Mesendoderm (in vitro differentiated cells): ENCODE measurements at regions not wholly inside any gene's neighbourhood (a gene's known extent, or its start where the extent isn't known, plus 50 kb on each side); places are given as distances from the start of the nearest gene placed in this dataset.

Experiments
- DNase-seq: peaks from one replicate; pipeline ENCODE4 v3.0.0; 2013
- H2AK5ac ChIP-seq: 2 replicates; pipeline ENCODE4 v1.6.1; 2013; ENCODE audit warnings: low read length, inconsistent platforms
- H2BK120ac ChIP-seq: 2 replicates; pipeline ENCODE4 v1.6.1; 2013; ENCODE audit warnings: low read depth, mild to moderate bottlenecking, low read length, moderate library complexity, mixed read lengths
- H2BK15ac ChIP-seq: replicated peaks from 2 replicates; pipeline ENCODE4 v1.6.1; 2013; ENCODE audit warnings: low read depth, mild to moderate bottlenecking, moderate library complexity
- H2BK5ac ChIP-seq: 2 replicates; pipeline ENCODE4 v1.6.1; 2013; ENCODE audit warnings: low read length, inconsistent platforms
- H3K18ac ChIP-seq: 2 replicates; pipeline ENCODE4 v1.6.1; 2013; ENCODE audit warnings: mild to moderate bottlenecking, low read length, mixed read lengths
- H3K23ac ChIP-seq: one replicate; pipeline ENCODE4 v1.6.1; 2013; ENCODE audit warnings: low read length
- H3K27ac ChIP-seq: 2 replicates; pipeline ENCODE4 v1.5.1; 2013; ENCODE audit warnings: low read depth, mild to moderate bottlenecking, inconsistent platforms, low read length, moderate library complexity
- H3K27me3 ChIP-seq: 2 replicates; pipeline ENCODE4 v1.6.1; 2013; ENCODE audit warnings: low read length, control low read depth, mild to moderate bottlenecking, inconsistent platforms; ENCODE audit not compliant: insufficient read depth, poor library complexity
- H3K36me3 ChIP-seq: 2 replicates; pipeline ENCODE4 v1.6.1; 2013; ENCODE audit warnings: low read length, inconsistent platforms; ENCODE audit not compliant: control insufficient read depth, insufficient read depth
- H3K4ac ChIP-seq: one replicate; pipeline ENCODE4 v1.6.1; 2013; ENCODE audit warnings: low read depth, mild to moderate bottlenecking, low read length, moderate library complexity
- H3K4me1 ChIP-seq: 2 replicates; pipeline ENCODE4 v1.6.1; 2013; ENCODE audit warnings: low read depth, low read length, inconsistent platforms; ENCODE audit not compliant: control insufficient read depth
- H3K4me2 ChIP-seq: 2 replicates; pipeline ENCODE4 v1.6.1; 2013; ENCODE audit warnings: low read length
- H3K4me3 ChIP-seq: 2 replicates; pipeline ENCODE4 v1.5.1; 2013; ENCODE audit warnings: mild to moderate bottlenecking, low read length
- H3K56ac ChIP-seq: one replicate; pipeline ENCODE4 v1.6.1; 2013; ENCODE audit warnings: low read length
- H3K79me1 ChIP-seq: 2 replicates; pipeline ENCODE4 v1.6.1; 2013; ENCODE audit warnings: low read length, inconsistent platforms
- H3K79me2 ChIP-seq: 2 replicates; pipeline ENCODE4 v1.6.1; 2013; ENCODE audit warnings: mild to moderate bottlenecking, low read length; ENCODE audit not compliant: control insufficient read depth, insufficient read depth
- H3K9ac ChIP-seq: 2 replicates; pipeline ENCODE4 v1.6.1; 2013; ENCODE audit warnings: low read length, inconsistent platforms
- H4K5ac ChIP-seq: one replicate; pipeline ENCODE4 v1.6.1; 2013; ENCODE audit warnings: low read length
- H4K8ac ChIP-seq: one replicate; pipeline ENCODE4 v1.6.1; 2013; ENCODE audit warnings: low read depth, mild to moderate bottlenecking, control low read depth, low read length, moderate library complexity
- WGBS: extraction: QIAGEN DNeasy Blood & Tissue Kit; methylation state at CpG from one replicate; pipeline ENCODE4 v1.1.7; 2013; ENCODE audit warnings: low lambda C conversion rate, missing lambda C conversion rate; ENCODE audit not compliant: insufficient coverage; ENCODE audit errors: extremely low coverage; 5-methylcytosine and 5-hydroxymethylcytosine counted together

DNA sequence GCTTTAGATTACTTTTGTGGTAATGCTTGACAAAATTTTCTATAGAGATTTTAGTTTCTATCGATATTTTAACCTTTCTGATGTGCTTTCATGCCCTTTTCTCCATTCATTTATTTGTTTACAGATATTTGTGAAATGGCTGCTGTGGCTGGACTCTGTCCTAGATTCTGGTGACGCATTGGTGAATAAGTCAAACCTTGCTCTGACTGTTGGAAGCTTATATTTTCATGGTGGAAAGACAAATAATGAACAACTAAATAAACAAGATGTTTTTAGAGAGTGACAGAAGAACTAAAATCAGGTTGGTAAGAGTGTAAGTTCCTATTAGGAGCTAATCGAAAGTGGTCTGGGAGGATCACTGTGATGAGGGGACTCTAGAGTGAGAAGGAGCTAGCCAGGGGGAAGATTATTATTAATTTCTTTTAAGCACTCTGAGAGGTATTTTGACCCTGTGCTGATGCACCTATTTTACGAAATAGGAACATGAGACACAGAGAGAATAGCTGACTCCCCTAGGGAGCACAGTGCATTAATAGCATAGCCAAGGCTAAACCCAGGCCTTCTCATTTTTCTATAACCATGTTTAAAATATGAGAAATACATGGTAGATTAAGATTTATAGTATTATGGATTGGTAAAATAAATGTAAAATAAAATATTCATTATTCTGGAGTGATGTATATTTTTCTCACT, 411.9 kb upstream of the ARRDC3 start:
- no CpG with 5 or more reads among the region's 4 CpGs for WGBS
- no peak overlapping the region for H3K4ac ChIP-seq
- H4K8ac ChIP-seq, result no peak overlapping the region
- H3K4me1 ChIP-seq, result peaks cover 2% of the 10 kb centered on the region
- H3K27ac ChIP-seq, result no peak overlapping the region
- H3K4me2 ChIP-seq, result no peak overlapping the region
- H2AK5ac ChIP-seq, result no peak overlapping the region
- H3K9ac ChIP-seq, result no peak overlapping the region
- H3K79me2 ChIP-seq, result no peaks in the 10 kb centered on the region
- no peak overlapping the region for H4K5ac ChIP-seq
- H3K18ac ChIP-seq, result no peak overlapping the region
- no peak overlapping the region for H2BK5ac ChIP-seq
- H3K4me3 ChIP-seq, result no peak overlapping the region
- no peaks in the 10 kb centered on the region for H3K27me3 ChIP-seq
- H2BK15ac ChIP-seq, result no peak overlapping the region
- H3K23ac ChIP-seq, result no peak overlapping the region
- no peak for DNase-seq
- no peaks in the 10 kb centered on the region for H3K79me1 ChIP-seq
- H3K56ac ChIP-seq, result no peak overlapping the region
- no peaks in the 10 kb centered on the region for H3K36me3 ChIP-seq
- no peak overlapping the region for H2BK120ac ChIP-seq

DNA sequence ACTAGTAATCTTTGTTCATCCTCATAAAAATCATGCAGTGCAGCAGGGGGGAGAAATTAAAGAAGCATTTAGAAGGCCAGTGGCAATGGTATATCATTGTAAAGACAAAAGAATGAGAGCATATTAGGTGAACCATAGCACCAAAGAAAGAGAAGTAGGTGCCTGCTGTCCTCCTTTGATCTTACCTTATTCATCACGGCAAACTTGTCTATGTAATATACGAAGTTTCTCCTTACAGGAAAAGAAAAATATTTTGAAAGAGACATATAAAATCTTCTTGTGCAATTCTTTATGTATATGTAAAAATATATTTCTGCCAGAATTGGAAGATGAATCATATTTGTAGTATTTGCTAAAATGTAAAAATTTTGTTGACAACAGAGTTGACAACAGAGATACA, 411.3 kb upstream of the ARRDC3 start:
- H2BK15ac ChIP-seq, result no peak overlapping the region
- DNase-seq, result no peak
- H3K27ac ChIP-seq, result no peak overlapping the region
- no peak overlapping the region for H2AK5ac ChIP-seq
- H3K56ac ChIP-seq, result no peak overlapping the region
- no peak overlapping the region for H3K23ac ChIP-seq
- H4K8ac ChIP-seq, result no peak overlapping the region
- no peaks in the 10 kb centered on the region for H3K79me2 ChIP-seq
- no peak overlapping the region for H3K4me2 ChIP-seq
- H2BK120ac ChIP-seq, result no peak overlapping the region
- no peak overlapping the region for H3K18ac ChIP-seq
- H3K9ac ChIP-seq, result no peak overlapping the region
- no peak overlapping the region for H3K4me3 ChIP-seq
- no peaks in the 10 kb centered on the region for H3K27me3 ChIP-seq
- WGBS, result no CpG with 5 or more reads among the region's 2 CpGs
- no peak overlapping the region for H3K4ac ChIP-seq
- no peaks in the 10 kb centered on the region for H3K79me1 ChIP-seq
- no peaks in the 10 kb centered on the region for H3K36me3 ChIP-seq
- no peak overlapping the region for H4K5ac ChIP-seq
- peaks cover 2% of the 10 kb centered on the region for H3K4me1 ChIP-seq
- H2BK5ac ChIP-seq, result no peak overlapping the region

DNA sequence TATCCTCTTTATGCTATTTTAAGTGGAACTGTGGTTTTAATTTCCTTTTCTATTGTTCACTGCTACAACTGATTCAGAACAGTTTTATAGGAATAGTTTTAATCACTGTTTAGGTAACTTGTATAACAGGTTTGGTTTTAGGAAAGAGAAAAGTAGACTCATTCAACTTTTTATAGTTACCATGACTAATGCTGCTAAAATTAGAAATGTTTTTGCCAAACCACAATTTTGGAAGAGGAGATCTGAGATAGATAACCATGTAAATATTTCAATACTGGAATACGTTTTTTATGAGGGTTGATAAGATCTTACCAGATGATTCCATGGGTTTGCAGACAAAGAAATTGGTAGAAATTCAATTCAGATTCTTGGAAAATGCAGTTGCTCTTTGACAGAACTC, 404.6 kb upstream of the ARRDC3 start:
- Histone ChIP-seq H3K79me1 (no peaks in the 10 kb centered on the region), H2BK5ac (no peak overlapping the region), H3K27me3 (no peaks in the 10 kb centered on the region), H3K4me3 (no peak overlapping the region), H3K79me2 (no peaks in the 10 kb centered on the region), H3K36me3 (no peaks in the 10 kb centered on the region), H3K4me2 (no peak overlapping the region), H3K18ac (no peak overlapping the region), H3K4me1 (no peaks in the 10 kb centered on the region), H3K9ac (no peak overlapping the region), H2BK15ac (no peak overlapping the region), H3K4ac (no peak overlapping the region), H4K8ac (no peak overlapping the region), H3K27ac (no peak overlapping the region), H3K56ac (no peak overlapping the region), H2BK120ac (no peak overlapping the region), H4K5ac (no peak overlapping the region), H3K23ac (no peak overlapping the region), H2AK5ac (no peak overlapping the region)
- WGBS, result no CpG with 5 or more reads among the region's 1 CpG
- DNase-seq, result no peak

GRCh38 chr5:91777671-91778070, 394.6 kb upstream of the ARRDC3 start:
- Histone ChIP-seq H3K4ac (no peak overlapping the region), H3K27me3 (no peaks in the 10 kb centered on the region), H2BK5ac (no peak overlapping the region), H2BK120ac (no peak overlapping the region), H3K79me2 (no peaks in the 10 kb centered on the region), H3K4me1 (no peaks in the 10 kb centered on the region), H3K4me2 (no peak overlapping the region), H4K5ac (no peak overlapping the region), H2AK5ac (no peak overlapping the region), H3K36me3 (no peaks in the 10 kb centered on the region), H3K4me3 (no peak overlapping the region), H3K27ac (no peak overlapping the region), H3K79me1 (no peaks in the 10 kb centered on the region), H2BK15ac (no peak overlapping the region), H3K23ac (no peak overlapping the region), H3K56ac (no peak overlapping the region), H4K8ac (no peak overlapping the region), H3K18ac (no peak overlapping the region), H3K9ac (no peak overlapping the region)
- no CpG with 5 or more reads among the region's 2 CpGs for WGBS
- DNase-seq, result no peak

- Histone ChIP-seq H3K36me3 (no peaks in the 10 kb centered on the region), H3K56ac (no peak overlapping the region), H3K27me3 (no peaks in the 10 kb centered on the region), H3K4me2 (no peak overlapping the region), H3K4me3 (no peak overlapping the region), H4K5ac (no peak overlapping the region), H2BK5ac (no peak overlapping the region), H4K8ac (no peak overlapping the region), H3K23ac (no peak overlapping the region), H2AK5ac (no peak overlapping the region), H3K4ac (no peak overlapping the region), H3K27ac (no peak overlapping the region), H2BK15ac (no peak overlapping the region), H3K9ac (no peak overlapping the region), H3K18ac (no peak overlapping the region), H2BK120ac (no peak overlapping the region), H3K4me1 (no peaks in the 10 kb centered on the region), H3K79me2 (no peaks in the 10 kb centered on the region), H3K79me1 (no peaks in the 10 kb centered on the region)
- no peak for DNase-seq
- no CpG with 5 or more reads among the region's 2 CpGs for WGBS
Measured at GRCh38 chr5:91776249-91776648, 393.1 kb upstream of the ARRDC3 start.

DNA sequence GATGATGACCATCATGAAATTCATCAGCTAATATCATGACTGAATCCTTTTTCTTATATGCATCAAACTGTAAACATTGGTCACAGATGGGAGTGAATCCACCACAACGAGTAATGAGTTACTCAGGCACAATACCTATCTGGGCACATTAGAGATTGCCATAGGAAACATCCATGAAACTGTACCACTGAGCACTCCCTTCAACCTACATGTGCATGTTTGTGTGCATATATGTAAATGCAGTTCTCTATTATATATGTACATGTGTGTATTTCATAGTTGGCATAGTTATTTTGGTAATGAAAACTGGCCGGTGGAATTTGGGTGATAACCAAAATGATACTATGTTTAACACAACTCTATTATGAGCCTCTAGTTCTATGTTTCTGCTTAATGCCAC, 387.3 kb upstream of the ARRDC3 start:
- H3K56ac ChIP-seq, result no peak overlapping the region
- H2BK5ac ChIP-seq, result no peak overlapping the region
- H2BK120ac ChIP-seq, result no peak overlapping the region
- no peak overlapping the region for H3K18ac ChIP-seq
- no peaks in the 10 kb centered on the region for H3K79me1 ChIP-seq
- H3K4me3 ChIP-seq, result no peak overlapping the region
- no peaks in the 10 kb centered on the region for H3K27me3 ChIP-seq
- H3K9ac ChIP-seq, result no peak overlapping the region
- WGBS, result no CpG with 5 or more reads among the region's 2 CpGs
- no peak overlapping the region for H3K27ac ChIP-seq
- no peaks in the 10 kb centered on the region for H3K4me1 ChIP-seq
- no peak overlapping the region for H2BK15ac ChIP-seq
- H4K5ac ChIP-seq, result no peak overlapping the region
- no peaks in the 10 kb centered on the region for H3K36me3 ChIP-seq
- H3K23ac ChIP-seq, result no peak overlapping the region
- H4K8ac ChIP-seq, result no peak overlapping the region
- no peak overlapping the region for H3K4ac ChIP-seq
- H3K4me2 ChIP-seq, result no peak overlapping the region
- no peak for DNase-seq
- no peak overlapping the region for H2AK5ac ChIP-seq
- H3K79me2 ChIP-seq, result no peaks in the 10 kb centered on the region
